ENCODE measurements at regions not wholly inside any gene's neighbourhood (a gene's known extent, or its start where the extent isn't known, plus 50 kb on each side); places are given as distances from the start of the nearest gene placed in this dataset.

DNA sequence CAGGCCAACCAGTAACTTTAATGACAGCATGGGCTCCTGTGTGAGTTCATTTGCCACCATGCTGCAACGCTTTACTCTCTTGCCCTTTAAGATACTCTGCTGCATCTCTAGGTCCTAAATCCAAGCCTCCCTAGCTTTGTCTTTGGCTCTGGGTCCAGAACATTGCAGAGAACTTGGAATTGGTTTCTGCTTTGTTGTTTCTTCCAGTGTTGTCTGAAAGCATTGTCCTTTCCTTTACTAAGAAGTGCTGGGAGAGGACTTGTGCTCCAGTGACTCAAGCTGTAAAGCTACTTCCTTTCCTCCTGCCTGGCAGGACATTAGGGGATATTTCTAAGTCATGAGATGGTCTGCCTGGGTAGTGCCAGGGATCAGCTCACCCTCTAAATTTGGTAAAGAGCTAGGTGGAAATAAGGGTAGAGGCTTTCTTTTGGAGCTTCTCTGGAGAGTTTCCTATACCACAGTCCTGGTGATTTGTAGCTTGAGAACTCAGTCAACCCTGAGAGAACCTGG lies 202.5 kb upstream of the CADM1 start:
- Histone ChIP-seq H3K79me2 (ENCODE audit: low read depth) (no peaks in the 10 kb centered on the region), H3F3A (ENCODE audit: low read depth) (no peaks in the 10 kb centered on the region), H3K27ac (no peak overlapping the region), H3K4me2 (no peak overlapping the region), H3K36me3 (no peaks in the 10 kb centered on the region), H4K20me1 (ENCODE audit: low read depth) (no peaks in the 10 kb centered on the region), H2AFZ (replicated peaks) (no peak overlapping the region), H3K9me3 (ENCODE audit: low read depth) (no peaks in the 10 kb centered on the region), H3K27me3 (no peaks in the 10 kb centered on the region), H3K9ac (no peak overlapping the region), H3K4me1 (peaks cover 3% of the 10 kb centered on the region), H3K4me3 (no peak overlapping the region)
- Mint-ChIP-seq H3K9me3 (peaks cover 17% of the 10 kb centered on the region), H3K27me3 (ENCODE audit: insufficient read depth, low read depth) (peaks cover 13% of the 10 kb centered on the region), H3K27ac (peak overlapping the region; percentile 51), H3K4me3 (no peak overlapping the region), H3K4me1 (peaks cover 38% of the 10 kb centered on the region), H3K36me3 (no peaks in the 10 kb centered on the region)
- TF ChIP-seq, protein P1, sequence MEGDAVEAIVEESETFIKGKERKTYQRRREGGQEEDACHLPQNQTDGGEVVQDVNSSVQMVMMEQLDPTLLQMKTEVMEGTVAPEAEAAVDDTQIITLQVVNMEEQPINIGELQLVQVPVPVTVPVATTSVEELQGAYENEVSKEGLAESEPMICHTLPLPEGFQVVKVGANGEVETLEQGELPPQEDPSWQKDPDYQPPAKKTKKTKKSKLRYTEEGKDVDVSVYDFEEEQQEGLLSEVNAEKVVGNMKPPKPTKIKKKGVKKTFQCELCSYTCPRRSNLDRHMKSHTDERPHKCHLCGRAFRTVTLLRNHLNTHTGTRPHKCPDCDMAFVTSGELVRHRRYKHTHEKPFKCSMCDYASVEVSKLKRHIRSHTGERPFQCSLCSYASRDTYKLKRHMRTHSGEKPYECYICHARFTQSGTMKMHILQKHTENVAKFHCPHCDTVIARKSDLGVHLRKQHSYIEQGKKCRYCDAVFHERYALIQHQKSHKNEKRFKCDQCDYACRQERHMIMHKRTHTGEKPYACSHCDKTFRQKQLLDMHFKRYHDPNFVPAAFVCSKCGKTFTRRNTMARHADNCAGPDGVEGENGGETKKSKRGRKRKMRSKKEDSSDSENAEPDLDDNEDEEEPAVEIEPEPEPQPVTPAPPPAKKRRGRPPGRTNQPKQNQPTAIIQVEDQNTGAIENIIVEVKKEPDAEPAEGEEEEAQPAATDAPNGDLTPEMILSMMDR (IDR thresholded peaks at IDR 0.05): no peak
- no peak for DNase-seq (ENCODE audit: low spot score)

DNA sequence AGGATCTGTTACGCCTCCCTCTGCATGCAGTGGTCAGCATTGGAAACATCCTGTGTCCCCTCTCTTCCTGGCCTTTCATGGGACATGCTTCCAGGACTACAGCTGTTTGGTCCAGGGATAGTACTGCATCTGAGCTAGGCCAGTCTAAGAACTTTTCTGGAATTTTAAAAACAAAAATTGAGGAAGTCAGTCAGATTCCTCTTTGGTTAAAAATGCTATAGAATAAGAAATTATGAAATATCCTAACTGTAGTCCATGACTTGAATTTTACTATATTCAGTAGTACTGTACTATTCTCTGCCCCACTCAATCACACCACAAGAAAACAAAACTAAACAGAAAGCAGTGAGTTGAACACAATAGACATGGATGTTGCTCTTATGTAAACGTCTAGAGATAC lies 201.0 kb upstream of the CADM1 start:
- Mint-ChIP-seq H3K9me3 (peaks cover 17% of the 10 kb centered on the region), H3K4me1 (peaks cover 41% of the 10 kb centered on the region), H3K36me3 (no peaks in the 10 kb centered on the region), H3K27me3 (ENCODE audit: insufficient read depth, low read depth) (peaks cover 10% of the 10 kb centered on the region), H3K27ac (no peak overlapping the region), H3K4me3 (peak overlapping the region; percentile 50)
- no peak overlapping the region for H3K4me3 ChIP-seq
- no peak overlapping the region for H2AFZ ChIP-seq (replicated peaks)
- H3K9me3 ChIP-seq (ENCODE audit: low read depth): no peaks in the 10 kb centered on the region
- no peak for TF ChIP-seq EZH2 (IDR thresholded peaks at IDR 0.05)
- TF ChIP-seq, protein P1 (IDR thresholded peaks at IDR 0.05): no peak
- TF ChIP-seq EZH2phosphoT487 (IDR thresholded peaks at IDR 0.05): no peak
- no peaks in the 10 kb centered on the region for H3K79me2 ChIP-seq (ENCODE audit: low read depth)
- no peak overlapping the region for H3K9ac ChIP-seq
- H3F3A ChIP-seq (ENCODE audit: low read depth): no peaks in the 10 kb centered on the region
- no peaks in the 10 kb centered on the region for H3K36me3 ChIP-seq
- peaks cover 15% of the 10 kb centered on the region for H3K4me1 ChIP-seq
- H4K20me1 ChIP-seq (ENCODE audit: low read depth): no peaks in the 10 kb centered on the region
- H3K27ac ChIP-seq: no peak overlapping the region
- no peak overlapping the region for H3K4me2 ChIP-seq
- H3K27me3 ChIP-seq: no peaks in the 10 kb centered on the region
- no peak for DNase-seq (ENCODE audit: low spot score)

DNA sequence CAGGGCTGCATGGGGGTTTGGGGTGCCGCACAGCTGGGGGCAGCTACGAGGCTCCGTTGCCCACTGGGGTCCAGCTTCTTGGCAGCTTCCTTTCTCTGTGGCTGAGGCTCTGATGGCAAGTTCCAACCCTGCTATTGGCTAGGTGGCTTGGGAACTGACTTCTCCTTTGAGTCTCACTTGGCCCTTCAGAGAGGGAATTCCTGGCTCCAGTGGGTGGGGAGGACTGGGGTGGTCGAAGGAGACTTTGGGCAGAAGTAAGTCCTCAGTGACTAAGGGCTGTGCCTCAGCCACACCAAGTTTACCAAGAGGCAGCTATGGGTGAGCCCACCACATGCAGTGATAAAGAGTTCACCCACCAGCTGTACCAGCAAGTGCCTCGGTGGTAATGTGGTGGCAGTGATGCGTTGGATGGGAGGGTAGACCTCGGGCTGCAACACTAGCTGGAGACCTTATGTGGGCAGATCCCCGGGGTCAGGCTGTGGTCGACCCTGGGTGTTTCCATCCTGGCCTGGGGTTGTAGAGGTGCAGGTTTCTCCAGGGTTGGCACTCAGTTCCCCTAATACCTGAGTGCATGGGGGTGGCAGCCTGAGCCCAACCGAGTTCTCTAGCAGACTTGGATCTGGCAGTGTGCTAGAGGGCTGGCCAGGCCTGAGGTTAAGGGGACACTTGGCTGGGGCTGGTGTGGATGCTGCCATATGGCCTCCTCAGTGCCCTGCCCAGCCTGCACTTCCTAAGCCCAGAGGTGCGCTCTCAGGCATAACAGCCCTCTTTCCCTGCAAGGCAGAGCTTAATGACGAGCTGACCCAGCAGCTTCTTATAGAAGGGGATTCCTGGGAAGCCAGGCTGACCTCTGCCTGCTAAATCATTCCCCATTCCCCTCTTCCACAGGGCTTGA lies 197.0 kb upstream of the CADM1 start:
- Histone ChIP-seq H4K20me1 (ENCODE audit: low read depth) (no peaks in the 10 kb centered on the region), H3F3A (ENCODE audit: low read depth) (peaks cover 8% of the 10 kb centered on the region), H3K27ac (no peak overlapping the region), H3K4me1 (peaks cover 26% of the 10 kb centered on the region), H3K27me3 (no peaks in the 10 kb centered on the region), H3K79me2 (ENCODE audit: low read depth) (no peaks in the 10 kb centered on the region), H3K4me2 (no peak overlapping the region), H3K4me3 (no peak overlapping the region), H2AFZ (replicated peaks) (no peak overlapping the region), H3K9ac (no peak overlapping the region), H3K36me3 (no peaks in the 10 kb centered on the region), H3K9me3 (ENCODE audit: low read depth) (no peaks in the 10 kb centered on the region)
- DNase-seq (ENCODE audit: low spot score): no peak
- no peak overlapping the region for H3K4me3 Mint-ChIP-seq
- peaks cover 57% of the 10 kb centered on the region for H3K4me1 Mint-ChIP-seq
- peaks cover 8% of the 10 kb centered on the region for H3K27me3 Mint-ChIP-seq (ENCODE audit: insufficient read depth, low read depth)
- peaks cover 17% of the 10 kb centered on the region for H3K9me3 Mint-ChIP-seq
- H3K27ac Mint-ChIP-seq: no peak overlapping the region
- TF ChIP-seq EZH2phosphoT487 (IDR thresholded peaks at IDR 0.05): no peak
- TF ChIP-seq, protein P1 (IDR thresholded peaks at IDR 0.05): no peak
- no peak for TF ChIP-seq EZH2 (IDR thresholded peaks at IDR 0.05)
- H3K36me3 Mint-ChIP-seq: no peaks in the 10 kb centered on the region
